HFFc6 (cell line): ENCODE measurements at regions not wholly inside any gene's neighbourhood (a gene's known extent, or its start where the extent isn't known, plus 50 kb on each side); places are given as distances from the start of the nearest gene placed in this dataset.

ENCODE experiments used
- DNase-seq: peaks from one replicate; pipeline ENCODE4 v3.0.0-alpha.2; 2018
- H3K27ac Mint-ChIP-seq: 2 replicates; pipeline ENCODE4 v1.8.0; 2020; ENCODE audit warnings: mild to moderate bottlenecking, mixed read lengths
- H3K27me3 Mint-ChIP-seq: 2 replicates; pipeline ENCODE4 v1.8.0; 2021; ENCODE audit warnings: mild to moderate bottlenecking, moderate library complexity, mixed read lengths; ENCODE audit not compliant: insufficient read depth
- H3K36me3 Mint-ChIP-seq: 2 replicates; pipeline ENCODE4 v1.8.0; 2021; ENCODE audit warnings: low read depth, mixed read lengths
- H3K4me1 Mint-ChIP-seq: 2 replicates; pipeline ENCODE4 v1.8.0; 2020; ENCODE audit warnings: low read depth, mixed read lengths
- H3K4me3 Mint-ChIP-seq: 2 replicates; pipeline ENCODE4 v1.8.0; 2020; ENCODE audit warnings: mild to moderate bottlenecking, moderate library complexity, mixed read lengths
- H3K9me3 Mint-ChIP-seq: 2 replicates; pipeline ENCODE4 v1.8.0; 2020; ENCODE audit warnings: mild to moderate bottlenecking, mixed read lengths
- CTCF ChIP-seq: fragments of 200-600 bp; sonication (generic); IDR thresholded peaks from 2 replicates; pipeline ENCODE4 v1.5.0; 2021; ENCODE audit warnings: antibody characterized with exemption, mild to moderate bottlenecking

GRCh38 chr17:71251276-71251675 is 869.5 kb upstream of the SOX9 start:
- no peaks in the 10 kb centered on the region for H3K9me3 Mint-ChIP-seq
- DNase-seq = no peak
- TF ChIP-seq CTCF = no peak
- H3K4me1 Mint-ChIP-seq = peaks cover 29% of the 10 kb centered on the region
- no peaks in the 10 kb centered on the region for H3K36me3 Mint-ChIP-seq
- no peak overlapping the region for H3K4me3 Mint-ChIP-seq
- H3K27me3 Mint-ChIP-seq = peaks cover 4% of the 10 kb centered on the region; the same call in 1 of the 2 replicates
- H3K27ac Mint-ChIP-seq = no peak overlapping the region

GRCh38 chr17:71251951-71252350 is 868.9 kb upstream of the SOX9 start:
- H3K36me3 Mint-ChIP-seq = no peaks in the 10 kb centered on the region
- peak overlapping the region; percentile 6; the same call in 1 of the 2 replicates for H3K27ac Mint-ChIP-seq
- H3K27me3 Mint-ChIP-seq = peaks cover 4% of the 10 kb centered on the region; the same call in 1 of the 2 replicates
- H3K4me1 Mint-ChIP-seq = peaks cover 29% of the 10 kb centered on the region
- DNase-seq = peak; percentile 4
- TF ChIP-seq CTCF = no peak
- H3K9me3 Mint-ChIP-seq = no peaks in the 10 kb centered on the region
- H3K4me3 Mint-ChIP-seq = peak overlapping the region; percentile 6; the same call in 1 of the 2 replicates

- no peak overlapping the region for H3K4me3 Mint-ChIP-seq
- no peaks in the 10 kb centered on the region for H3K9me3 Mint-ChIP-seq
- peaks cover 27% of the 10 kb centered on the region for H3K4me1 Mint-ChIP-seq
- no peak for DNase-seq
- peaks cover under 1% of the 10 kb centered on the region; the same call in 1 of the 2 replicates for H3K27me3 Mint-ChIP-seq
- no peak overlapping the region for H3K27ac Mint-ChIP-seq
- H3K36me3 Mint-ChIP-seq = no peaks in the 10 kb centered on the region
- TF ChIP-seq CTCF = no peak
Measured at GRCh38 chr17:71252436-71252835, 868.4 kb upstream of the SOX9 start.

- Mint-ChIP-seq H3K9me3 (no peaks in the 10 kb centered on the region), H3K27me3 (no peaks in the 10 kb centered on the region), H3K36me3 (no peaks in the 10 kb centered on the region), H3K27ac (no peak overlapping the region), H3K4me1 (peaks cover 9% of the 10 kb centered on the region), H3K4me3 (no peak overlapping the region)
- TF ChIP-seq CTCF = no peak
- DNase-seq = no peak
Measured at GRCh38 chr17:71257096-71257495, 863.7 kb upstream of the SOX9 start.

GRCh38 chr17:71260366-71260940 is 860.4 kb upstream of the SOX9 start:
- TF ChIP-seq CTCF = no peak
- Mint-ChIP-seq H3K27me3 (no peaks in the 10 kb centered on the region; the same call in 1 of the 2 replicates), H3K4me3 (no peak overlapping the region), H3K36me3 (no peaks in the 10 kb centered on the region), H3K4me1 (no peaks in the 10 kb centered on the region), H3K9me3 (no peaks in the 10 kb centered on the region; the same call in 1 of the 2 replicates), H3K27ac (no peak overlapping the region)
- DNase-seq = peak; percentile 33
